ENCODE measurements at regions not wholly inside any gene's neighbourhood (a gene's known extent, or its start where the extent isn't known, plus 50 kb on each side); places are given as distances from the start of the nearest gene placed in this dataset.
"Not testable (repeated sequence)": the region's sequence is repeated elsewhere in the genome, so short reads cannot be mapped to it uniquely, and the experiment has no call there.

DNA sequence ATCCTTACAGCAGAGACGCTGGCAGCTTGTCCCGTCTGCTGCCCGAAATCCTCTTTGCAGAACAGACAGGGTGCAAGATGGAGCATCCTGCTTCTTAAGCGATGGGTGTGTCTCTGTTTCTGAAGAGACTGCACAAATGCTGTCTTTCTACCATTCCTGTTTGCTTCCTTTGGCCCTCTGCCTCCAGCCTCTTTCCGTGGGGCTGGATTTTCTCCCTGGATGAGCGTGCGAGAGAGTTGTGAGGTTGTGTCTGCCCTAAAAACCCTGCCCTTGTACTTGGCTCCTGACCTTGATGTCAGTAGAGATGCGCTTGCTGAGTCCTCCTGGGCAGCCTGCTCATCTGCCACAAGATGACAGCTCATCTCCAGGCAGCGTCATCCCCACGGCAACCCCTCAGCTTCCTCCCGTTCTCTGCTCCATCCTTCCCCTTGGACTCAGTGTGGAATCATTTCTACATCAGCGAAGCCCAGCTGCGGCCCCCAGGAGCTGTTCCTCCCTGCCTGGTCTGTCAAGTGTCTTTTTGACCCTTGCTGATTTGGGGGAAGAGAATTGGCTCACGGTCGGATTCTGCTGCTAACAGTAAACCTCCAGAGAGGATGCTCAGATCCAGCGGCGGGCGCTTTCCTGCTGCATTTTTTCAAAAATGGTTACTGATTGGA lies 246.2 kb downstream of the ASMT start:
- 72 to 88% (median 80%) methylated on average over 18 of the region's 18 CpGs for WGBS, 5 donors
- H3K27me3 ChIP-seq (replicated peaks in 1 of 7), result peaks cover 0 to 17% (median 0%) of the 10 kb centered on the region in 7 donors
- H3K4me1 ChIP-seq, result no peaks in the 10 kb centered on the region
- intact Hi-C loops (cut with DNase I; ENCODE audit: low total_unique reads), result no loop called here
- H3K4me3 ChIP-seq, result no peak overlapping the region
- TF ChIP-seq CTCF (IDR thresholded peaks at IDR 0.05 in 8 of 11, conservative IDR thresholded peaks at IDR 0.05 in 3 of 11) (no peak), POLR2AphosphoS5 (IDR thresholded peaks at IDR 0.05) (no peak), POLR2A (IDR thresholded peaks at IDR 0.05) (no peak)
- DNase-seq, result no peak
- peaks cover 0 to 9% (median 0%) of the 10 kb centered on the region in 8 donors for H3K9me3 ChIP-seq
- H3K36me3 ChIP-seq, result no peaks in the 10 kb centered on the region
- H3K27ac ChIP-seq, result no peak overlapping the region

DNA sequence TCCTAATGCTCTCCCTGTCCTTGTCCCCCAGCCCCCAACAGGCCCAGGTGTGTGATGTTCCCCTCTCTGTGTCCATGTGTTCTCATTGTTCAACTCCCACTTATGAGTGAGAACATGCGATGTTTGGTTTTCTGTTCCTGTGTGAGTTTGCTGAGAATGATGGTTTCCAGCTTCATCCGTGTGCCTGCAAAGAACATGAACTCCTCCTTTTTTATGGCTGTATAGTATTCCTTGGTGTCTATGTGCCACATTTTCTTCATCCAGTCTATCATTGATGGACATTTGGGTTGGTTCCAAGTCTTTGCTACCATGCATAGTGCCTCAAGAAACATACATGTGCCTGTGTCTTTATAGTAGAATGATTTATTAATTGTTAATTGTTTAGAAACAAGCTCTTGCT lies 249.1 kb downstream of the ASMT start:
- H3K4me3 ChIP-seq; DNase-seq; H3K36me3 ChIP-seq; intact Hi-C loops (cut with DNase I; ENCODE audit: low total_unique reads); H3K9me3 ChIP-seq; H3K27ac ChIP-seq; H3K4me1 ChIP-seq: not testable (repeated sequence)
- peaks cover 0 to 17% (median 0%) of the 10 kb centered on the region in 7 donors for H3K27me3 ChIP-seq (replicated peaks in 1 of 7)
- WGBS, 5 donors, result 93 to 98% (median 94%) methylated on average over 2 of the region's 2 CpGs

DNA sequence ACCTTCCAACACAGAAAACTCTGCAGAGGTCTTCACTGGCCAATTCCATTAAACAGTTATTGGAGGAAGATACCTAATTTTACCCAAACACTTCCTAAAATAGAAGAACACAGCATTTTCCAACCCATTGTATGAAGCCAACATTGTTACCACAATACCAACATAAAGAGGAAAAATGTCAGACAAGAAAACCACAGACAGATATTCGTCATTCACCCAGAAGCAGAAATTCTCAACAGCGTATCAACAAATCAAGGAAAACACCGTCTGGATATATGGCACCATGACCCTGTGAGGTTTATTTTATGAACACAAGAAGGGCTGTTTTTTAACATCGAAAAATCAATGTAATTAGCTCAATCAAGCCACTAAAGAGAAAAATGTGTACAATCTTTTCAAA lies 255.6 kb downstream of the ASMT start:
- H3K27me3 ChIP-seq (replicated peaks in 1 of 7), result no peaks in the 10 kb centered on the region
- TF ChIP-seq POLR2AphosphoS5 (IDR thresholded peaks at IDR 0.05), result no peak
- no peaks in the 10 kb centered on the region for H3K4me1 ChIP-seq
- DNase-seq, result no peak
- 25 to 33% (median 28%) methylated on average over 4 of the region's 4 CpGs for WGBS, 5 donors
- peaks cover 0 to 14% (median 2%) of the 10 kb centered on the region in 8 donors for H3K9me3 ChIP-seq
- H3K36me3 ChIP-seq, result no peaks in the 10 kb centered on the region
- intact Hi-C loops (cut with DNase I; ENCODE audit: low total_unique reads), result no loop called here
- no peak overlapping the region for H3K4me3 ChIP-seq
- H3K27ac ChIP-seq, result no peak overlapping the region

GRCh38 chrX:1871887-1872286 lies 257.0 kb downstream of the ASMT start:
- no peaks in the 10 kb centered on the region for H3K27me3 ChIP-seq (replicated peaks in 1 of 7)
- no peak for DNase-seq
- H3K9me3 ChIP-seq, result peaks cover 0 to 14% (median 2%) of the 10 kb centered on the region in 8 donors
- H3K4me1 ChIP-seq, result no peaks in the 10 kb centered on the region
- intact Hi-C loops (cut with DNase I; ENCODE audit: low total_unique reads), result no loop called here
- WGBS, 5 donors, result 89 to 97% (median 94%) methylated on average over 5 of the region's 5 CpGs
- H3K27ac ChIP-seq, result no peak overlapping the region
- H3K4me3 ChIP-seq, result no peak overlapping the region
- H3K36me3 ChIP-seq, result no peaks in the 10 kb centered on the region
- no peak for TF ChIP-seq POLR2A (IDR thresholded peaks at IDR 0.05)
- no peak for TF ChIP-seq CTCF (IDR thresholded peaks at IDR 0.05 in 8 of 11, conservative IDR thresholded peaks at IDR 0.05 in 3 of 11)
- no peak for TF ChIP-seq POLR2AphosphoS5 (IDR thresholded peaks at IDR 0.05)

GRCh38 chrX:1873671-1874070 lies 258.8 kb downstream of the ASMT start:
- H3K9me3 ChIP-seq, result peaks cover 0 to 16% (median 2%) of the 10 kb centered on the region in 8 donors
- TF ChIP-seq POLR2AphosphoS5 (IDR thresholded peaks at IDR 0.05) (no peak), POLR2A (IDR thresholded peaks at IDR 0.05) (no peak), CTCF (IDR thresholded peaks at IDR 0.05 in 8 of 11, conservative IDR thresholded peaks at IDR 0.05 in 3 of 11) (no peak)
- H3K4me3 ChIP-seq, result no peak overlapping the region
- H3K27ac ChIP-seq, result no peak overlapping the region
- DNase-seq, result no peak
- no peaks in the 10 kb centered on the region for H3K4me1 ChIP-seq
- no peaks in the 10 kb centered on the region for H3K36me3 ChIP-seq
- no peaks in the 10 kb centered on the region for H3K27me3 ChIP-seq (replicated peaks in 1 of 7)
- WGBS, 5 donors, result 65 to 84% (median 73%) methylated on average over 1 of the region's 1 CpG
- intact Hi-C loops (cut with DNase I; ENCODE audit: low total_unique reads), result no loop called here

All from spleen (tissue), 11 donors.